Caki2 (cell line): ENCODE measurements at regions not wholly inside any gene's neighbourhood (a gene's known extent, or its start where the extent isn't known, plus 50 kb on each side); places are given as distances from the start of the nearest gene placed in this dataset.

Source experiments
- DNase-seq: peaks from one replicate; pipeline ENCODE4 v3.0.0-alpha.2; 2015; ENCODE audit warnings: low read depth
- in situ Hi-C: cut with HindIII; loops from 2 replicates; pipeline ENCODE4 v1.10.0; 2016; ENCODE audit warnings: low sequenced_read_pairs, low pct_unique_long_range_greater_than_20kb, mixed read lengths

- DNase-seq: no peak
- in situ Hi-C loops: no loop called here
Observed at GRCh38 chr5:159640921-159641320, 275.4 kb upstream of the ADRA1B start.

GRCh38 chr5:159641371-159642039, 274.8 kb upstream of the ADRA1B start:
- DNase-seq: no peak
- in situ Hi-C loops: no loop called here

- DNase-seq: no peak
- in situ Hi-C loops: no loop called here
Observed at GRCh38 chr5:159642379-159642778, 273.9 kb upstream of the ADRA1B start.

GRCh38 chr5:159644053-159644452, 272.2 kb upstream of the ADRA1B start:
- DNase-seq: no peak
- in situ Hi-C loops: no loop called here

GRCh38 chr5:159645179-159645846, 271.0 kb upstream of the ADRA1B start:
- DNase-seq: no peak
- in situ Hi-C loops: no loop called here

GRCh38 chr5:159650803-159651202, 265.5 kb upstream of the ADRA1B start:
- in situ Hi-C loops: no loop called here
- no peak for DNase-seq

GRCh38 chr5:159655757-159656409, 260.4 kb upstream of the ADRA1B start:
- no peak for DNase-seq
- in situ Hi-C loops: no loop called here

GRCh38 chr5:159657298-159657697, 259.0 kb upstream of the ADRA1B start:
- in situ Hi-C loops: no loop called here
- DNase-seq: no peak

GRCh38 chr5:159657771-159658170, 258.5 kb upstream of the ADRA1B start:
- DNase-seq: no peak
- in situ Hi-C loops: no loop called here

- in situ Hi-C loops: no loop called here
- DNase-seq: no peak
Observed at GRCh38 chr5:159658266-159658925, 257.9 kb upstream of the ADRA1B start.

- no peak for DNase-seq
- in situ Hi-C loops: no loop called here
Observed at GRCh38 chr5:159660401-159660800, 255.9 kb upstream of the ADRA1B start.

GRCh38 chr5:159663986-159664385, 252.3 kb upstream of the ADRA1B start:
- in situ Hi-C loops: no loop called here

GRCh38 chr5:159667286-159667685, 249.0 kb upstream of the ADRA1B start:
- peak; percentile 26 for DNase-seq
- in situ Hi-C loops: no loop called here

More at GRCh38 chr5:159663986-159664385, 252.3 kb upstream of the ADRA1B start:
- no peak for DNase-seq

GRCh38 chr5:159668556-159668955, 247.7 kb upstream of the ADRA1B start:
- in situ Hi-C loops: no loop called here
- no peak for DNase-seq

- in situ Hi-C loops: no loop called here
- no peak for DNase-seq
Observed at GRCh38 chr5:159669559-159669958, 246.7 kb upstream of the ADRA1B start.

- DNase-seq: no peak
- in situ Hi-C loops: no loop called here
Observed at GRCh38 chr5:159671886-159672285, 244.4 kb upstream of the ADRA1B start.

GRCh38 chr5:159673538-159673937, 242.7 kb upstream of the ADRA1B start:
- in situ Hi-C loops: no loop called here

GRCh38 chr5:159678657-159679392, 237.5 kb upstream of the ADRA1B start:
- DNase-seq: peak; percentile 66
- in situ Hi-C loops: no loop called here

More at GRCh38 chr5:159673538-159673937, 242.7 kb upstream of the ADRA1B start:
- DNase-seq: no peak
